HG03571 (cell line): ENCODE measurements at regions not wholly inside any gene's neighbourhood (a gene's known extent, or its start where the extent isn't known, plus 50 kb on each side); places are given as distances from the start of the nearest gene placed in this dataset.
"Not testable (repeated sequence)": the region's sequence is repeated elsewhere in the genome, so short reads cannot be mapped to it uniquely, and the experiment has no call there.

Experiments
- ATAC-seq: cut with Tn5 transposase; IDR thresholded peaks from one replicate; pipeline ENCODE4 v1.9.1; 2021; ENCODE audit not compliant: unreplicated experiment

DNA sequence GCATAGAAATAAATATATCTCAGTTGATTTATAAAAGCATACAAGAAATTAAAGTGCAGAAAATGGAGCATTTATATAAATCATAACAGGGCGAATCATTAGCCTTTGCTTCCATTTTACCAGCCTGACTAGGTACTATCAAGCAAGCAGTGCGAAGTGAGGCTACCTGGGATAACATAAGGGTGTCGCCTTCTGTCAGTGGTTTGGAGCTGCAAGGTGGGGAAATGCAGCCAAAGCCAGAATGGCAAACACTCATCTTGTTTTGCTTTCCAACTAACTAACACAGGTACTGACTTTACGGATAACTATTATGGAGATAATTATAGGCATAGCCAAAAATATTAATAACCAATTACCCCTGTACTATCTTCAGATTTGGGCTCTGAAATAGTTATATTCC, 1459.8 kb downstream of the RAPGEF2 start:
- ATAC-seq = no peak

DNA sequence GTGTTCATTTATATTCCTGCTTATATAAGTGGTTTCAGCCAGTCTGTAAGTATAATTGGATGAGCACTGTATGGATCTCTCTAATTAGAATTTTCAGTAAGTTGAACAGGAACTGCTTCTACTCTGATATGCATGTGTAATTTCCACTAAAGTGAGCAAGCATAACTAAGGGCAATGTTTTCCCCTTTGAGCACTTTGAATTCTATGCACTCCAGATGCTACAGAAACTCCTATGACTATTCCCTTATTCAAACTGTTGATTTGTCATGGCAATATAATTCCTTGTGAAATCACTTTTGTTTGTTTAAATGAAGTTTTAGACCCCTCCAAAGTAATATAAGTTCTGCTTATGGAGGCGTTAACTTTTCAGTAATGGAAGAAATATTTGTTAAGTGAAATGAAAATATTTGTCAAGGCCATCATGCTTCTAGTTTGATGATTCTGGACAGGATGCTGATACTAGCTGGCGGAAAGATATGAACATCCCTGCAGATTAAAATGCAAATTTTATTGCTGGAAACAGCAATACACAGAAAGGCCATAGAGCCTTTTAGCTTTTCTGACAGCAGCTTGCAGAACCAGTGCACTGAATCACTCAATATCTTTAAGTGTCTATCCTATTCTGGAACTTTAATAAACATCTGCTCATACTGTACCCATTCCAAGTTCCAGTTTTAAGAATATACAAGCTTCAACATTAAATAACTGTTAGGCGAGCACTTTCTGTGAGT, 1460.8 kb downstream of the RAPGEF2 start:
- no peak for ATAC-seq

DNA sequence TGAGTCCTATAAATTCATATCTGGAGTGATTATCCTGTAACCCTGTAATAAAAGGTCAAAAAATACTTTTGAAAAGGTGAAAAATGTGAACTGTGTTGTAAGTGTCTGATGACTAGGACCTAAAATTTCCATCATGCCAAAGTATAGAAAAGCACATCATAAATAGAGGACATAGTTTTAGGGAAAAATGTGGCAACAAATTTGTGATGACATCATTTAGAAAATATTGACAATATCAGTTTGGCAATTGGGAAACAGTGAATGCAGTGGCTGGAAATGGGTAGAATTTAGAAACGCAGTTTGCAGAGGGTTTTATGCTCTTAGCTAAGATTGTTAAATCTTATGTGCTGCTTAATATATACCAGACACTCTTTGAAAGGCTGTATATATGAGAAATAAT, 1464.8 kb downstream of the RAPGEF2 start:
- ATAC-seq = no peak

DNA sequence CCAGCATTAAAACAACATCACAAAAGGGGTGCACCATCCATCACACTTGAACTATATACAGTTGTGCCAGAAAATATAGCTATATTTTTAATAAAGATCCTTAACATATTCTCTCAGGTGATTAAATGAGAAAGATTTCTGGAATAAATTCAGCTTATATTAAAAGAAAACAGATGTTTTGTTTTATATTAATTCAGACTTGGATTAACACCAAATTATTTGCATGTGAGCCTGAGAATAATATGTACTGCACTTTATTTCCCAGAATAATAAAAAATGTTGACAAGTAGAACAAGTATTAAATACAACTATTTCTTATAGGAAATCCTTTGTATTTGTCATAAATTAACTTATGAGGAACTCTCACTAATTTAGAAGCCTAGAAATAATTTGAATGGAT, 1467.4 kb downstream of the RAPGEF2 start:
- ATAC-seq = no peak

DNA sequence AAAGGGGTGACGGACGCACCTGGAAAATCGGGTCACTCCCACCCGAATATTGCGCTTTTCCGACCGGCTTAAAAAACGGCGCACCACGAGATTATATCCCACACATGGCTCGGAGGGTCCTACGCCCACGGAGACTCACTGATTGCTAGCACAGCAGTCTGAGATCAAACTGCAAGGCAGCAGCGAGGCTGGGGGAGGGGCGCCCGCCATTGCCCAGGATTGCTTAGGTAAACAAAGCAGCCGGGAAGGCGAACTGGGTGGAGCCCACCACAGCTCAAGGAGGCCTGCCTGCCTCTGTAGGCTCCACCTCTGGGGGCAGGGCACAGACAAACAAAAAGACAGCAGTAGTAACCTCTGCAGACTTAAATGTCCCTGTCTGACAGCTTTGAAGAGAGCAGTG, 1471.4 kb downstream of the RAPGEF2 start:
- ATAC-seq = not testable (repeated sequence)

DNA sequence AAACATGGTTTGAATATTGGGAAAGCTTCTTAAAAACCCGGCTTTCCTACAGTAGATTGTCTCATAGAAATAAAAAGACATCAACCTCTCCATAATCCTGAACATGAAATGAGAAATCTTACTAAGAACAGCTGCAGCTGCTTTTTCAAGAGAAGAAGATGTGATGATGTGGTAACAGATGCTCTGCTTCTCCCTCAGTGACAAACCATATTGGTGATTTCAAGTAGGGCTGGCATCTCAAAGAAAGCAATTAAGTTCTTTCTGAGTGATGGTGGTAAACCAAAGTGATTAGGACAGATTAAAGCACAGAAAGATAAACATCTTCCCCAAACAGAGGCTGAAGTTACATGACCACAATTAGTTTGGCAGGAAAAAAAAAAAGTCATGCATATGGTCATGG, 1477.7 kb downstream of the RAPGEF2 start:
- no peak for ATAC-seq

DNA sequence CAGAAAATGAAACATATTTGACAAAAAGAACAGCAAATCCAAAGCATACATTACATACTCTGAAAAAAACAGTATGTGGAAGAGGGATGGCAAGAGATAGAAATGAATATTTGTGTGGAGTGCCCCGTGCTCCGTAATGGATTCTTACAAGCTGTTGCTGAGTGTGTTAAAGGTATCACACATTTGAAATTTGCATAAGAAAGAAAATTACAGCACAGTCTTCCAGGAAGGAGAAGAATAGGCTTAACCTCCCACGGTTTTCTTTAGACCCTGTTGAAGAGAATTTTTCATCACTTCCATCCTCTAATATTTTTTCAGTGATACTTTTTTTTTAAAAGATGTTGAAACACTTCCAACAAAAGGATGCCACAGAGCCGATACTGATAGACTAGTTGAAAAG, 1489.4 kb downstream of the RAPGEF2 start:
- no peak for ATAC-seq

DNA sequence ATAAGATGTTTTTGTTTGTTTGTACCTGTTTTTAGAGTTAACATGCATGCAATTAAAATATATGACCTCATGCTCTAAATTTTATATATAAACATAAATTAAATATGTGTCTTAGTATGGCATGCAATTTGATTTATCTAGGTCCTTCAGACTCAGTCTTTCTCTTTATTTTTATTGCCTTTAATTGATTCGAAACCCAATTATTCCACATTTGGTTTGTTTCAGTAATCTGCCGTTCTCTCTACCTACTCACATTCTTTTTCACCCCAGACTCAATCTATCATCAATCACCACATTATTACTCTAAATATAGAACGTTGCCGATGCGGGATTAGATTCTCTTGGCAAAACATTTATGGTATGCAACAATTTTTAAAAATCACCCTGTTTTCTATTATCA, 1492.8 kb downstream of the RAPGEF2 start:
- ATAC-seq = no peak

DNA sequence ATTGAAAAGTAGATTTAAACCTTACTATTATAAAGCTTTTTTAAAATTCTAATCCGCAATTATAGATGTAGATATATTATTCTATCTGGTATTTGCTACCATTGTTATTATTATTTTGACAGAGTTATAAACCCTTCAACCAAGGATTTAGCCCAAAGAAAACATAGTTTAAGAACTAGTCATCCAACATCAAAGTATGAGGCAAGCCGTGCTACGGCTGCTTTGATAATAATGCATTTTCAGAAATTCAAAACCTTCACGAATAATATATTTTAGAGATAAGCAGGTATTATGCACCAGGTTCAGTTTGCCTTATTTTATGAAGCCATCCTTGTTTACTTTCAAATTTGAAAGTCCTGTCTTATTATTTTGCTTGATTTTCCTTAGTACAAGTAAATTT, 1501.7 kb downstream of the RAPGEF2 start:
- ATAC-seq = no peak

DNA sequence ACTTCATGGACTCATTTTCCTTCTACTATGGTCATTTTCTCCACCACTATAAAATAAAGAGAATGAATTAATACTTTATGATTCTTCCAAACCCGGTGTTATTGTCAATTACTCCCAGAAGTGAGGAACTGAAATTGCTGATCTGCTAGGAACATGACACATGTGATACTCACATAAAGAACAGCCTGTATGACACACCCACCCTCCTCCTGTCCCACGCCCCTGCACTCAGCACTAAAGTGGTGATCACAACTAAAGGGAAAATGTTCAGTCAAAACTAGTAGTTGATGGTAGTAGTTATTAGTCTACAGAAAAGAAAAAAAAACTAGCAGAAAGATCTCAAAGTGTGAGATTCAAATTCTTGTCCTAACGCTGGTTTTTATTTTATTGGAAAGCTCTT, 1508.3 kb downstream of the RAPGEF2 start:
- no peak for ATAC-seq

DNA sequence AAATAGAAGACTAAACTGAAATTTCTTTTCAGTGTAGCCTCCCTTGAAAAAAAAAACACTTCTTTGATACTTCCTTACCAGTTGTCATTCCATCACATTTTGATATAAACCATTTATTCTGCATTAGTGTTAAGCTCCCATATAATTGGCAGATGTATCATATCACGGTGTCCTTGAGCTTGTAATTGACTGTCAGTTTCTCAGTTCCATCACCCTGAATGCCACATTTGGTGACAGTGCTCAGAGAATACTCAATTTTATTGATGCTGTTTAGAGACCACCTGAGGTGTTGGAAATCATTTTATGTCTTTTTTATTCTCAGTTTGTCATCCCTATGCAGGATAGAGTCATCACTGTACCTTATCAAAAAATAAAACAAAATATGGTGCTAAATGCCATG, 1528.2 kb downstream of the RAPGEF2 start:
- no peak for ATAC-seq

DNA sequence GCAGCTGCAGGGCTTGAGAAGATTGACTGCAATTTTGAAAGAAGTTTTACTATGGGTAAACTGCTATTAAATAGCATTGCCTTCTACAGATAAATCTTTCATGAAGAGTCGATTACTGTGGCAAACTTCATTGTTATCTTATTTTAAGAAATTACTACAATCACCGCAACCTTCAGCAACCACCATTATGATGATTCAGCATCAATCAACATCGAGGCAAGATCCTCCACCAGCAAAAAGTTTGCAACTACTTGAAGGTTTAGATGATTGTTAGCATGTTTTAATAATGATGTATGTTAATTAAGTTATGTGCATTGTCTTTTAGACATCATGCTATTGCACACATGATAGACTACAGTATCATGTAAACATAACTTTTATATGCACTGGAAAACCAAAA, 1511.0 kb downstream of the FSTL5 start:
- ATAC-seq = no peak

DNA sequence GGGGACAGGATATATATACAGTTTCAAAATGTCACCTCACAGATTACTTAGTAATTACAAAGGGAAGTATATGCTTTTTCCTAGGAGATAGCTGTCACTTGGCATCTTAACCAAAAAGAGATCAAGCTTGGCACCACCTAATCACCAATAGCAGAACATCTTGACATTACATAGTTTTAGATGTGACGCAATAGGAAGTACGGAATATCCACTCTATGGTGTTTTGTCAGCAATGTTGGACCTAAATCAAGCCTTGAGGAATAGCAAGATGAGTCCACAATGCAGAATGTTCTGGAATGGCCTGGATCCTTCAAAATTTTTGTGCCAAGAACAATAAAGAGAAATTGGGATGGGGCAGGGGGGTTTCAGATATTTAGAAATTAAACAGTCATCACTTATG, 1488.2 kb downstream of the FSTL5 start:
- no peak for ATAC-seq

DNA sequence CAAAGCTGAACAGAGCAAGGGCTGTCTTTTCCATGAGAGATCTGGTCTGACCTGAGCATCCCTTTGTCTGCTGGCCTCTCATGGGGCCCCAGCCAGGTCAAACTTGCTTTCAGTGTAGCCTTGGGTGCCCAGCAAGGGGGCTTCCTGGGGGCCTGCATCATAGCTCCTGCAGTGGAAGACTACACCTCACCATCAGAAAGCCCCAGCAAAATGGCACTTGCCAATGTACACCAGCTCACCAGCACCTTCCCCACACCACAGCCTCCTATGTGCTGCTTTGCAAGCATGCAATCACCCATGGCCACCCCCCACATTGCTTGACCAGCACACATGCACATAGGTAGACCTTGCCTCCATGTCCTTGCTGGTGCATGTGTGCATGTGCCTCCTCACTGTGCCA, 1478.1 kb downstream of the FSTL5 start:
- no peak for ATAC-seq

DNA sequence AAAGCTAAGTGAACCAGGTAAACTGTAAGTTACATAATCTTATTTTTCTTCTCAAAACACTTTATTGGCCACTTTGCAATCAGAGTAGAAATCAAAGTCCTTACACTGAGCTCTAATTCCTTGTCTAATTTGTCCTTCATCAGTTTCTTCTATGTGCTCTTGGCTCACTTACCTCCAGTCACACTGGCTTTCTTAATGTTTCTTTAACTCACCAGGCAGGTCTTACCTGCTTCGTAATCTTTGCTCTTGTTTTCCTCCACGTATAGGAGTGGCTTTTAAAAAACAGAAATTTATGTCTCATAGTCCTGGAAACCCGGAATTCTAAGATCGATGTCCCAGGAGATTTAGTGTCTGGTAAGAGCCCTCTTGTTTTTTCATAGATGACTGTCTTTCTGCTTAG, 1462.1 kb downstream of the FSTL5 start:
- ATAC-seq = no peak

DNA sequence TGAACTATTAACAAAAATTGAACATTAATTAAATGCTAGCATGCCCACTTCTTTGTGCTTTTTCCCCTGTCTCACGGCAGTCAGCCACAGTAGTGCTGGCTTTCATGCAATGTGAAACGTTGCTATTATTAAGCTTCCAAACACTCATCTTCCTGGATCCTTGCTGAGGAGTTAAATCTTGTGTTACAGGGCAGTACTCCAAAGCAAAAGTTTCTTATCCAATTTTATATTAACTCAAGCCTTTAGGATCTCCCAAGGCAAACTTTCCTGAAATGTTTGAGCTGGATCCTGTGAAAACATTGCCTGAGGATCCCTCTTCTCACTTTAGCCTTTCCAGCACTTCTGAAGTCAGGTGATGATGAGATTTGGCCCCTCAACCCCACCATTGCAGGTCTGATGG, 1454.8 kb downstream of the FSTL5 start:
- no peak for ATAC-seq

DNA sequence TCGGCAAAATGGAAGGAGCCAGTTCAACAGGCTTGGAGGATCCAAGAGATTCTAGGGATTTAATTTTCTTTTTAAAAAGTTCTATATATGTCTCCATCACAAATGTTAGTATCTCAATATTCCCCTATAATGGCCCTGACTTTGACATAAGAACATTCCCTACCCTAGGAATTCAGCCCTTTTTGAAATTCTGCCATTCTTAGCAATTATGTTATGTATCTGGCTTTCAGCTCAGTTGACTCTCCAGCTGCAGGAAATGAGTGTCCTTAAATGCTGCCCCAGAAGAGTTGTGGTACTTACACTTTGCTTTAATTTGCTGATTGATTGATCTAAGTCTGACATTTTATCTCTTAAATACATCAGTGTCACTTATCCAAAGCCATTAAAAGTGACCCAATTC, 1454.3 kb downstream of the FSTL5 start:
- no peak for ATAC-seq

DNA sequence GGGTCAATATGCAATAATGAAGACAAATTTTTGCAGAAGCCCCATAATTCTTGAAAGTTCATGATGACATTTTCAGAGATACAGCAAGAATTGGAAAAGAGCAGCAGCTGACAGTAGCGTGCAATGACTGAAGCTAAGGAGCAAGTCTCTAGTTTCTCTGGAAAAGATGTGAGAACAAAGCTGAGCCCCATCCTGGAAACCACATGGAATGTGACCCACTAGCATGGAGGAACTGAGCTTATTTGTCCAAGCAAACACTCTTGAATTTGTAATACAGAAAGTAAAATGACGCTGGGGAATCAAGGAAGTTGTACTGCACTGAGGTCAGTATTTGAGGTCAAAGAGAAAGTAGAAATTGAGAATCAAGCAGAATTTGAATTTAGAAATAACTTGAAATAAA, 1447.2 kb downstream of the FSTL5 start:
- ATAC-seq = no peak

DNA sequence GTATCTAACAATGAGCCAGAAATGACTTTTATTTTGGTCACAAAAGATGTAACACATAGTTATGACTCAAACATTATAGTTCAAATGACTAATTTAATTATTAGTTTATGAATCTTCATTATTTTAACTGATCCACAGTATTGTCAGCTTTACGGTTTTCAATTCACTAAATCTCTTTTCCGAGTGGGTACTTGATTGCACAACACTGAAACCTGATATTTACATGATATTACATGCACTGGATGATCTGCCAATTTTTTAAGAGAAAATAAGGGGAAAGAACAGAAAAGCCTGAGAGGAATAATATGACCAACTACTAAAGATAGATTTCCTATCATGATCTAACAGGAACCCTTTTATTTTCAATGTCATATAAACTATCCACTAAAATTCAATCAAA, 1446.0 kb downstream of the FSTL5 start:
- ATAC-seq = no peak

DNA sequence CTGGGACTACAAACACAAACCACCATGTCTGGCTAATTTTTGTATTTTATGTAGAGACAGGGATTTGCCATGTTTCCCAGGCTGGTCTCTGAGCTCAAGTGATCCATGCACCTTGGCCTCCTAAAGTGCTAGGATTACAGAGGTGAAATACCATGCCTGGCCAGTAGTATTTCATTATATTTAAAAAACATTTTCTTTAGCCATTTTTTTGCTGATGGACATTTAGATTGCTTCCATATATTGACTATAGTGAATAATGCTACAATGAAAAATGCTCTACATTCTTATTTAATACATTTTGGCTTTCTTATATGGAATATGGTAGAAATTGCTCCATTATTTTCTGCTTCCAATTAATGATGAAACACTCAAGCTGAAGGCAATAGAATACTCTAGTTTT, 1439.7 kb downstream of the FSTL5 start:
- no peak for ATAC-seq

DNA sequence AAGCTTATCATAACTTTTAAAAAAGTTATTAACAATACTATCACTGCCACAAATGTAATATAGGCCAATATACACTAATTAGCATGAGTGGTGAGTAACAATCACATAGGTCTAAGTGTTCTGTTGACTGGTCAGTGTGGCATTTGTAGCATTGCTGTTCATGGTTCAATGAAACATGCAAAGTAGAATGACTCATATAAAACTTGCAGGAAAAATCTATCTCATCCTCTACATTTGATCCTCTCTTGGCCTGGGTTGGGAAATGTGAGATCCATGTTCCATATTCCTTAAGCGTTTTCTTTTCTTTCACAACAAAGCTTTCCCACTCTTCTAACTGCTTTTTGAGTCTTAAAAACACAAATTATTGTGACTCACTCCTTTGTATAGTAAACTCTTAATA, 1418.7 kb downstream of the FSTL5 start:
- ATAC-seq = no peak

DNA sequence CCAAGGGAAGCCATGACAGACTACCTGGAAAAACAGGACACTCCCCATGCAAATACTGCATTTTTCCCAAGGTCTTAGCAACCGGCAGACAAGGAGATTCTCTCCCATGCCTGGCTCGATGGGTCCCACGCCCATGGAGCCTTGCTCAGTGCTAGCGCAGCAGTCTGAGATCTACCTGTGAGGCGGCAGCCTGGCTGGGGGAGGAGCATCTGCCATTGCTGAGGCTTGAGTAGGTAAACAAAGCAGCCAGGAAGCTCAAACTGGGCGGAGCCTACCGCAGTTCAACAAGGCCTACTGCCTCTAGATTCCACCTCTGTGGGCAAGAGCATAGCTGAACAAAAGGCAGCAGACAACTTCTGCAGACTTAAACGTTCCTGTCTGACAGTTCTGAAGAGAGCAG, 1417.2 kb downstream of the FSTL5 start:
- ATAC-seq = not testable (repeated sequence)

DNA sequence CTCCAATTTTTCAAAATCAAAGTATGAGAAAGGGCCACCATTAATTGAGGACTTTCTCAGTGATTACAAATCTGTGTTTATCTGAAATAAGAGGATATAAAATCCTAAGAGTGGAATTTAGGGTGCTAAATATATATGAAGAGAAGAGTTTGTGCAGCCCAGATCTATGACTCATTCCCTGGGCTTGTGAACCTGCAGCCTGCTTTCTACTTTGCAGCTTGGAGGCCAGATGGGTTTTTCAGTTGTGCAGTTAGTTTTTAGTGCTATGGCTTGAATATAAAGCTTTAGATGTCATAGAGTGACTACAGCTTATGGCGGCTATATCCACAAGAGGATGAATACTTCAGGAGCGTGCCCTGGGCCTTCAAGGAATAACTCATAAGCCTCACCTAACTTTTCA, 1391.1 kb downstream of the FSTL5 start:
- ATAC-seq = no peak

DNA sequence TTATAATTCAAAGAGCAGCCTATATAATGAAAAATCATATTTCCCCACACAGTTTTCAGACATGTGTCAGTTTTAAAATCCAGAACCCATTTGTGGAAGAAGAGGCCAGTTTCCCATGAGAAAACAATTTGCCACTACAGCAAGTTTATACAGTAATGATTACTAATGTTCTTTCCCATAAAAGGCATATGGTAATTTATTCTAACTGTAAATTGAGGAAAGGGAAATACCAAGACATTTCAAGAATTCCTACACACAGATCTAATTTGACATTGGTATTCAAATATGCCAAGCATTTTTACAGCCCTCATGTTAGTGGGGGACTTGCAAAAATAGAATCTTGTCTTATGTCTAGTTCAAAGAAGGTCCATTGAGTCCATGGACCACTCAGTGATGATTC, 1368.6 kb downstream of the FSTL5 start:
- no peak for ATAC-seq
